ENCODE measurements at regions not wholly inside any gene's neighbourhood (a gene's known extent, or its start where the extent isn't known, plus 50 kb on each side); places are given as distances from the start of the nearest gene placed in this dataset.

DNA sequence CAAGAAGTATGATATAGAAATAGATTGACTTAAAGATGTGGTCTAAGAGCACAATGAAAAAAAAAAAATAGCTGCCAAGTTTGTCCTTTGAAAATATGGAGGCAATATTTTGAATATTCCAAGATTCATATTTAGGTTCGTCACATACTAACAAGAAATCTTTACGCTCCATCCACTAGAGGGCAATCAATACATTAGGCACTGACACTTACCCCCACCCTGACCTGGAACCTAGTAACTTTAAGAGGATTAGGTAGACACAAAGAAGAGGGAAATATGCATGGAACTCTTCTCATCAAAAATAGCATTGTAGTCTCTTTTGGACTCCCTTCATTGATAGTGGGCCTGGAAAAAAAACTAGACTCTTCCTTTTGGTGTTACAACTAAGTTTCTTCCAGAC, 1108.1 kb downstream of the PCDH19 start:
- no peak for FAIRE-seq
- H3K27me3 ChIP-seq (ENCODE audit: control insufficient read depth, extremely low read depth, insufficient read depth, low read length), result no peaks in the 10 kb centered on the region
- no peak for TF ChIP-seq EZH2 (IDR thresholded peaks at IDR 0.05; ENCODE audit: low read length)
- TF ChIP-seq, protein P1, sequence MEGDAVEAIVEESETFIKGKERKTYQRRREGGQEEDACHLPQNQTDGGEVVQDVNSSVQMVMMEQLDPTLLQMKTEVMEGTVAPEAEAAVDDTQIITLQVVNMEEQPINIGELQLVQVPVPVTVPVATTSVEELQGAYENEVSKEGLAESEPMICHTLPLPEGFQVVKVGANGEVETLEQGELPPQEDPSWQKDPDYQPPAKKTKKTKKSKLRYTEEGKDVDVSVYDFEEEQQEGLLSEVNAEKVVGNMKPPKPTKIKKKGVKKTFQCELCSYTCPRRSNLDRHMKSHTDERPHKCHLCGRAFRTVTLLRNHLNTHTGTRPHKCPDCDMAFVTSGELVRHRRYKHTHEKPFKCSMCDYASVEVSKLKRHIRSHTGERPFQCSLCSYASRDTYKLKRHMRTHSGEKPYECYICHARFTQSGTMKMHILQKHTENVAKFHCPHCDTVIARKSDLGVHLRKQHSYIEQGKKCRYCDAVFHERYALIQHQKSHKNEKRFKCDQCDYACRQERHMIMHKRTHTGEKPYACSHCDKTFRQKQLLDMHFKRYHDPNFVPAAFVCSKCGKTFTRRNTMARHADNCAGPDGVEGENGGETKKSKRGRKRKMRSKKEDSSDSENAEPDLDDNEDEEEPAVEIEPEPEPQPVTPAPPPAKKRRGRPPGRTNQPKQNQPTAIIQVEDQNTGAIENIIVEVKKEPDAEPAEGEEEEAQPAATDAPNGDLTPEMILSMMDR (optimal IDR thresholded peaks at IDR 0.05 in 1 of 3, IDR thresholded peaks at IDR 0.05 in 1 of 3, conservative IDR thresholded peaks at IDR 0.05 in 1 of 3; ENCODE audit: extremely low read depth in 1 of 3, insufficient read depth in 2 of 3, low read length in 3 of 3), result peak in 2 of 3 experiments; percentile 33 to 49
- no peaks in the 10 kb centered on the region for H4K20me1 ChIP-seq (ENCODE audit: control insufficient read depth, extremely low read depth, insufficient read depth, low read length)
- no peak overlapping the region for H3K27ac ChIP-seq (ENCODE audit: control insufficient read depth, insufficient read depth, low read length)
- no peak overlapping the region for H3K4me2 ChIP-seq (ENCODE audit: control insufficient read depth, extremely low read depth, insufficient read depth, low read depth, low read length)
- DNase-seq (ENCODE audit: low read depth, low spot score), result no peak
- H3K4me3 ChIP-seq (ENCODE audit: control insufficient read depth in 2 of 3, extremely low read depth in 1 of 3, insufficient read depth in 2 of 3, low read depth in 1 of 3, low read length in 3 of 3), result no peak overlapping the region
- no peaks in the 10 kb centered on the region for H3K9me1 ChIP-seq (ENCODE audit: control insufficient read depth, extremely low read depth, insufficient read depth, low read length)
- H3K79me2 ChIP-seq (ENCODE audit: control insufficient read depth, insufficient read depth, low read length), result no peaks in the 10 kb centered on the region
- dilution Hi-C loops (cut with MboI; ENCODE audit: extremely low pct_ligation_motif_present, low sequenced_read_pairs), result no loop called here
- no peaks in the 10 kb centered on the region for H3K4me1 ChIP-seq (ENCODE audit: control insufficient read depth, extremely low read depth, insufficient read depth, low read length)
- H3K9me3 ChIP-seq (ENCODE audit: control insufficient read depth, low read depth, low read length), result no peaks in the 10 kb centered on the region
- H2AFZ ChIP-seq (ENCODE audit: control insufficient read depth, low read length), result no peak overlapping the region
- H3K9ac ChIP-seq (ENCODE audit: control insufficient read depth, extremely low read depth, insufficient read depth, low read length), result no peak overlapping the region
- no peaks in the 10 kb centered on the region for H3K36me3 ChIP-seq (ENCODE audit: control insufficient read depth in 2 of 2, extremely low read depth in 1 of 2, insufficient read depth in 2 of 2, low read length in 2 of 2)

DNA sequence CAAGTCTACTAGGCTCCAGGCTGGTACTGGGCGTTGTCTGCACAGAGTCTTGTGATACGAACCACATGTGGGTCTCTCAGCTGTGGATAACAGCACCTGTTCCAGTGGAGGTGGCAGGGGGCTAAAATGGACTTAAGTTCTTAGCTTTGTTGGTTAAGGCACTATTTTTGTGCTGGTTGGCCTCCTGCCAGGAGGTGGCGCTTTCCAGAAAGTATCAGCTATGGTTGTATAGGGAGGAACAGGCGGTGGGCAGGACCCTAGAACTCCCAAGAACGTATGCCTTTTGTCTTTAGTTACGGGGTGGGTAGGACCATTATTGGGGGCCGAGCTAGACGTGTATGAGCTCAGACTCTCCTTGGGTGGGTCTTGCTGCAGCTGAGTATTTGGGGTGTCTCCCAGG, 1138.4 kb downstream of the PCDH19 start:
- TF ChIP-seq, protein P1 (optimal IDR thresholded peaks at IDR 0.05 in 1 of 3, IDR thresholded peaks at IDR 0.05 in 1 of 3, conservative IDR thresholded peaks at IDR 0.05 in 1 of 3; ENCODE audit: extremely low read depth in 1 of 3, insufficient read depth in 2 of 3, low read length in 3 of 3), result no peak
- no peak for TF ChIP-seq EZH2 (IDR thresholded peaks at IDR 0.05; ENCODE audit: low read length)
- no peaks in the 10 kb centered on the region for H4K20me1 ChIP-seq (ENCODE audit: control insufficient read depth, extremely low read depth, insufficient read depth, low read length)
- H3K4me2 ChIP-seq (ENCODE audit: control insufficient read depth, extremely low read depth, insufficient read depth, low read depth, low read length), result no peak overlapping the region
- no peaks in the 10 kb centered on the region for H3K27me3 ChIP-seq (ENCODE audit: control insufficient read depth, extremely low read depth, insufficient read depth, low read length)
- no peaks in the 10 kb centered on the region for H3K79me2 ChIP-seq (ENCODE audit: control insufficient read depth, insufficient read depth, low read length)
- DNase-seq (ENCODE audit: low read depth, low spot score), result no peak
- no peak overlapping the region for H3K27ac ChIP-seq (ENCODE audit: control insufficient read depth, insufficient read depth, low read length)
- H3K4me3 ChIP-seq (ENCODE audit: control insufficient read depth in 2 of 3, extremely low read depth in 1 of 3, insufficient read depth in 2 of 3, low read depth in 1 of 3, low read length in 3 of 3), result no peak overlapping the region
- H3K9ac ChIP-seq (ENCODE audit: control insufficient read depth, extremely low read depth, insufficient read depth, low read length), result no peak overlapping the region
- FAIRE-seq, result no peak
- H3K4me1 ChIP-seq (ENCODE audit: control insufficient read depth, extremely low read depth, insufficient read depth, low read length), result no peaks in the 10 kb centered on the region
- no peaks in the 10 kb centered on the region for H3K9me1 ChIP-seq (ENCODE audit: control insufficient read depth, extremely low read depth, insufficient read depth, low read length)
- dilution Hi-C loops (cut with MboI; ENCODE audit: extremely low pct_ligation_motif_present, low sequenced_read_pairs), result no loop called here
- no peaks in the 10 kb centered on the region for H3K36me3 ChIP-seq (ENCODE audit: control insufficient read depth in 2 of 2, extremely low read depth in 1 of 2, insufficient read depth in 2 of 2, low read length in 2 of 2)
- H3K9me3 ChIP-seq (ENCODE audit: control insufficient read depth, low read depth, low read length), result peaks cover 2% of the 10 kb centered on the region
- H2AFZ ChIP-seq (ENCODE audit: control insufficient read depth, low read length), result no peak overlapping the region

Measured in keratinocyte (primary cell).